Neural cell (in vitro differentiated cells): ENCODE measurements at regions not wholly inside any gene's neighbourhood (a gene's known extent, or its start where the extent isn't known, plus 50 kb on each side); places are given as distances from the start of the nearest gene placed in this dataset.

Experiments
- H2AFZ ChIP-seq: fragments of 200-600, 300-800 bp; sonication (generic), shearing (Covaris generic); 2 replicates; pipeline ENCODE4 v1.6.0; 2014; ENCODE audit warnings: low read depth, mild to moderate bottlenecking, antibody characterized with exemption, low read length, moderate library complexity
- H3F3A ChIP-seq: fragments of 200-600 bp; shearing (Covaris generic); 2 replicates; pipeline ENCODE4 v1.6.1; 2016; ENCODE audit warnings: mild to moderate bottlenecking, moderate library complexity, mixed read lengths, antibody characterized with exemption, low read length; ENCODE audit not compliant: insufficient read depth, poor library complexity, severe bottlenecking
- H3K27ac ChIP-seq: fragments of 200-600, 300-800 bp; sonication (generic), shearing (Covaris generic); 2 replicates; pipeline ENCODE4 v1.5.1; 2014; ENCODE audit warnings: mild to moderate bottlenecking, low read length, moderate library complexity
- H3K27me3 ChIP-seq: fragments of 300-800, 200-600 bp; sonication (generic), shearing (Covaris generic); 2 replicates; pipeline ENCODE4 v1.6.0; 2014; ENCODE audit warnings: mild to moderate bottlenecking, low read depth, low read length, moderate library complexity; ENCODE audit not compliant: insufficient read depth
- H3K36me3 ChIP-seq: fragments of 300-800, 200-600 bp; sonication (generic), shearing (Covaris generic); 2 replicates; pipeline ENCODE4 v1.5.1; 2014; ENCODE audit warnings: mild to moderate bottlenecking, antibody characterized with exemption, low read length, moderate library complexity; ENCODE audit not compliant: insufficient read depth
- H3K4me2 ChIP-seq: fragments of 300-800, 200-600 bp; sonication (generic), shearing (Covaris generic); 2 replicates; pipeline ENCODE4 v1.6.0; 2014; ENCODE audit warnings: mild to moderate bottlenecking, low read length
- H3K4me3 ChIP-seq: fragments of 300-800, 200-600 bp; sonication (generic), shearing (Covaris generic); 2 replicates; pipeline ENCODE4 v1.5.1; 2014; ENCODE audit warnings: mild to moderate bottlenecking, low read length, moderate library complexity
- H3K79me2 ChIP-seq: fragments of 200-600 bp; shearing (Covaris generic); replicated peaks from 2 replicates; pipeline ENCODE4 v1.6.0; 2014; ENCODE audit warnings: mild to moderate bottlenecking, low read length, moderate library complexity; ENCODE audit not compliant: insufficient read depth
- H3K9ac ChIP-seq: fragments of 300-800, 200-600 bp; sonication (generic), shearing (Covaris generic); 2 replicates; pipeline ENCODE4 v1.6.1; 2016; ENCODE audit warnings: mild to moderate bottlenecking, low read length, mixed read lengths
- H3K9me2 ChIP-seq: fragments of 200-600 bp; shearing (Covaris generic); 2 replicates; pipeline ENCODE4 v1.6.1; 2016; ENCODE audit warnings: mild to moderate bottlenecking, low read length, mixed read lengths; ENCODE audit not compliant: insufficient read depth
- H3K9me3 ChIP-seq: fragments of 200-600, 300-800 bp; sonication (generic), shearing (Covaris generic); 2 replicates; pipeline ENCODE4 v1.6.1; 2016; ENCODE audit warnings: mild to moderate bottlenecking, mixed run types, low read length, moderate library complexity, mixed read lengths
- H4K20me1 ChIP-seq: fragments of 200-600 bp; shearing (Covaris generic); 2 replicates; pipeline ENCODE4 v1.6.1; 2016; ENCODE audit warnings: mild to moderate bottlenecking, mixed run types; ENCODE audit not compliant: insufficient read depth
- EP300 ChIP-seq: fragments of 450-650 bp; conservative IDR thresholded peaks from 2 replicates; pipeline ENCODE4 v1.6.1; 2014; ENCODE audit warnings: antibody characterized with exemption, mild to moderate bottlenecking, moderate library complexity; ENCODE audit not compliant: poor library complexity, severe bottlenecking
- EZH2 ChIP-seq: fragments of 200-600, 300-800 bp; shearing (Covaris generic), sonication (generic); IDR thresholded peaks from 2 replicates; pipeline ENCODE4 v1.6.1; 2014; ENCODE audit warnings: antibody characterized with exemption, low read length, borderline replicate concordance, mild to moderate bottlenecking; ENCODE audit not compliant: insufficient read depth, poor library complexity, severe bottlenecking
- MXI1 ChIP-seq: fragments of 450-650 bp; conservative IDR thresholded peaks from 2 replicates; pipeline ENCODE4 v1.6.1; 2014; ENCODE audit warnings: antibody characterized with exemption, mild to moderate bottlenecking; ENCODE audit not compliant: poor library complexity, severe bottlenecking
- POLR2AphosphoS5 ChIP-seq: IDR thresholded peaks from 2 replicates; pipeline ENCODE4 v1.6.1; 2012
- RAD21 ChIP-seq: fragments of 450-650 bp; conservative IDR thresholded peaks from 2 replicates; pipeline ENCODE4 v1.6.1; 2014; ENCODE audit warnings: antibody characterized with exemption, mild to moderate bottlenecking, moderate library complexity
- SMC3 ChIP-seq: fragments of 450-650 bp; conservative IDR thresholded peaks from 2 replicates; pipeline ENCODE4 v1.6.1; 2014; ENCODE audit warnings: antibody characterized with exemption, mild to moderate bottlenecking, moderate library complexity; ENCODE audit not compliant: poor library complexity
- TAF1 ChIP-seq: IDR thresholded peaks from 2 replicates; pipeline ENCODE4 v1.6.1; 2012; ENCODE audit warnings: low read depth
- TF ChIP-seq, protein P1 (sequence below): IDR thresholded peaks from 2 replicates; pipeline ENCODE4 v1.6.1; 2012; ENCODE audit warnings: borderline replicate concordance
- TF ChIP-seq, protein P2 (sequence below): fragments of 450-650 bp; IDR thresholded peaks from 2 replicates; pipeline ENCODE4 v1.5.1; 2014; ENCODE audit warnings: antibody characterized with exemption, mild to moderate bottlenecking, moderate library complexity; ENCODE audit not compliant: poor library complexity, severe bottlenecking

DNA sequence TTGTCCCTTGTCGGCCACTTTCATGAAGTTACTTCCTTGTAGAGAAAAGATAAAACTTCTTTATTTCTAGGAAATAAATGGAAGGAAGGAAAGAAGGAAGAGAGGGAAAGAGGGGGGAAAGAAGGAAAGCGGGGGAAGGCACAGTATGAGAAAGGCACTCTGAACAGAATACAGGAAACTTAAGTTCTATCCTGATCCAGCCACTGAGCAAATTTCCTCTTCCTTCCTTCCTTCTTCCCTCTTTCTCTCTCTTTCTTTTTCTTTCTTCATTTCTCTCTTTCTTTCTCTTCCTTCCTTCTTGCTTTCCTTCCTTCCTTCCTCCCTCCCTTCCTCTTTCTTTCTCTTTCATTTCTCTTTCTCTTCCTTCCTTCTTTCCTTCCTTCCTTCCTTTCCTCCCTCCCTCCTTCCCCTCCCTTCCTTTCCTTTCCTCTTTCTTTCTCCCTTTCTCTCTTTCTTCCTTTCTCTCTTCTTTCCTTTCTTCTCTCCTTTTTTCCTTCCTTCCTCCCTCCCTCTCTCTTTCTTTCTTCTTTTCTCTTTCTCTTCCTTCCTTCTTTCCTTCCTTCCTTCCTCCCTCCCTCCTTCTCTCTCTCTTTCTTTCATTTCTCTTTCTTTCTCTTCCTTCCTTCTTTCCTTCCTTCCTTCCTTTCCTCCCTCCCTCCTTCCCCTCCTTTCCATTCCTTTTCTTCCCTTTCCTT lies 240.2 kb upstream of the BRINP1 start:
- Histone ChIP-seq H3K9me3 (peaks cover 6% of the 10 kb centered on the region), H3F3A (no peaks in the 10 kb centered on the region), H3K27me3 (no peaks in the 10 kb centered on the region), H3K9me2 (no peaks in the 10 kb centered on the region), H3K79me2 (no peaks in the 10 kb centered on the region), H3K9ac (no peak overlapping the region), H3K4me2 (no peak overlapping the region), H2AFZ (no peak overlapping the region), H3K4me3 (no peak overlapping the region), H4K20me1 (no peaks in the 10 kb centered on the region), H3K27ac (no peak overlapping the region), H3K36me3 (no peaks in the 10 kb centered on the region)
- TF ChIP-seq, protein P1, sequence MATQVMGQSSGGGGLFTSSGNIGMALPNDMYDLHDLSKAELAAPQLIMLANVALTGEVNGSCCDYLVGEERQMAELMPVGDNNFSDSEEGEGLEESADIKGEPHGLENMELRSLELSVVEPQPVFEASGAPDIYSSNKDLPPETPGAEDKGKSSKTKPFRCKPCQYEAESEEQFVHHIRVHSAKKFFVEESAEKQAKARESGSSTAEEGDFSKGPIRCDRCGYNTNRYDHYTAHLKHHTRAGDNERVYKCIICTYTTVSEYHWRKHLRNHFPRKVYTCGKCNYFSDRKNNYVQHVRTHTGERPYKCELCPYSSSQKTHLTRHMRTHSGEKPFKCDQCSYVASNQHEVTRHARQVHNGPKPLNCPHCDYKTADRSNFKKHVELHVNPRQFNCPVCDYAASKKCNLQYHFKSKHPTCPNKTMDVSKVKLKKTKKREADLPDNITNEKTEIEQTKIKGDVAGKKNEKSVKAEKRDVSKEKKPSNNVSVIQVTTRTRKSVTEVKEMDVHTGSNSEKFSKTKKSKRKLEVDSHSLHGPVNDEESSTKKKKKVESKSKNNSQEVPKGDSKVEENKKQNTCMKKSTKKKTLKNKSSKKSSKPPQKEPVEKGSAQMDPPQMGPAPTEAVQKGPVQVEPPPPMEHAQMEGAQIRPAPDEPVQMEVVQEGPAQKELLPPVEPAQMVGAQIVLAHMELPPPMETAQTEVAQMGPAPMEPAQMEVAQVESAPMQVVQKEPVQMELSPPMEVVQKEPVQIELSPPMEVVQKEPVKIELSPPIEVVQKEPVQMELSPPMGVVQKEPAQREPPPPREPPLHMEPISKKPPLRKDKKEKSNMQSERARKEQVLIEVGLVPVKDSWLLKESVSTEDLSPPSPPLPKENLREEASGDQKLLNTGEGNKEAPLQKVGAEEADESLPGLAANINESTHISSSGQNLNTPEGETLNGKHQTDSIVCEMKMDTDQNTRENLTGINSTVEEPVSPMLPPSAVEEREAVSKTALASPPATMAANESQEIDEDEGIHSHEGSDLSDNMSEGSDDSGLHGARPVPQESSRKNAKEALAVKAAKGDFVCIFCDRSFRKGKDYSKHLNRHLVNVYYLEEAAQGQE, result no peak
- TF ChIP-seq SMC3 (no peak), TAF1 (no peak), RAD21 (no peak), POLR2AphosphoS5 (no peak), EZH2 (no peak), MXI1 (no peak), EP300 (no peak)
- TF ChIP-seq, protein P2, sequence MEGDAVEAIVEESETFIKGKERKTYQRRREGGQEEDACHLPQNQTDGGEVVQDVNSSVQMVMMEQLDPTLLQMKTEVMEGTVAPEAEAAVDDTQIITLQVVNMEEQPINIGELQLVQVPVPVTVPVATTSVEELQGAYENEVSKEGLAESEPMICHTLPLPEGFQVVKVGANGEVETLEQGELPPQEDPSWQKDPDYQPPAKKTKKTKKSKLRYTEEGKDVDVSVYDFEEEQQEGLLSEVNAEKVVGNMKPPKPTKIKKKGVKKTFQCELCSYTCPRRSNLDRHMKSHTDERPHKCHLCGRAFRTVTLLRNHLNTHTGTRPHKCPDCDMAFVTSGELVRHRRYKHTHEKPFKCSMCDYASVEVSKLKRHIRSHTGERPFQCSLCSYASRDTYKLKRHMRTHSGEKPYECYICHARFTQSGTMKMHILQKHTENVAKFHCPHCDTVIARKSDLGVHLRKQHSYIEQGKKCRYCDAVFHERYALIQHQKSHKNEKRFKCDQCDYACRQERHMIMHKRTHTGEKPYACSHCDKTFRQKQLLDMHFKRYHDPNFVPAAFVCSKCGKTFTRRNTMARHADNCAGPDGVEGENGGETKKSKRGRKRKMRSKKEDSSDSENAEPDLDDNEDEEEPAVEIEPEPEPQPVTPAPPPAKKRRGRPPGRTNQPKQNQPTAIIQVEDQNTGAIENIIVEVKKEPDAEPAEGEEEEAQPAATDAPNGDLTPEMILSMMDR, result no peak

DNA sequence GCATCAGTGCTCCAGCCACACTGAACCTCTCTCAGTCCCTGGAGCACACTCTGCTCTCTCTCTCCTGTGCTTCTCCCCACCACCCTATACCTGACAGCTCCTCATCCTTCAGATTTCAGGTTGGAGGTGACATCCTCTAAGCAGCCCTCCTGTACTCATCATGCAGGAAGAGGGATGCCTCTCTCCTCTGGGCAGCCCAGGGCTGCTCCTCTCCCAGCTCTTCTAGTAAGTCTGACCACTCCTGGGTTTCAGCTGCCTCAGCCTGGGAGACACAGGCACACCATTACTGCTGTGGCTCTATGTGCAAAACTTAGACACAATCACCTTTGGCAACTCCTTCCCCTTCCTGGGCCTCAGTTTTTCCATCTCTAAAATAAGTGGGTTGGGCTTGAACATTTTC lies 232.4 kb upstream of the BRINP1 start:
- H3K27ac ChIP-seq, result no peak overlapping the region
- no peak overlapping the region for H3K9ac ChIP-seq
- H3K27me3 ChIP-seq, result no peaks in the 10 kb centered on the region

More for the DNA sequence above, 232.4 kb upstream of the BRINP1 start:
- no peak overlapping the region for H3K4me3 ChIP-seq
- no peaks in the 10 kb centered on the region for H3K9me2 ChIP-seq
- no peak overlapping the region for H2AFZ ChIP-seq
- H3K4me2 ChIP-seq, result no peak overlapping the region
- TF ChIP-seq TAF1, result no peak
- TF ChIP-seq RAD21, result no peak
- TF ChIP-seq EP300, result no peak
- no peak for TF ChIP-seq SMC3
- TF ChIP-seq MXI1, result no peak
- no peaks in the 10 kb centered on the region for H3F3A ChIP-seq
- H3K79me2 ChIP-seq, result no peaks in the 10 kb centered on the region
- no peaks in the 10 kb centered on the region for H3K9me3 ChIP-seq
- H4K20me1 ChIP-seq, result no peaks in the 10 kb centered on the region
- H3K36me3 ChIP-seq, result no peaks in the 10 kb centered on the region
